HG03521 (cell line): ENCODE measurements at regions not wholly inside any gene's neighbourhood (a gene's known extent, or its start where the extent isn't known, plus 50 kb on each side); places are given as distances from the start of the nearest gene placed in this dataset.
"Not testable (repeated sequence)": the region's sequence is repeated elsewhere in the genome, so short reads cannot be mapped to it uniquely, and the experiment has no call there.

Experiments
- ATAC-seq: cut with Tn5 transposase; IDR thresholded peaks from one replicate; pipeline ENCODE4 v1.9.1; 2021; ENCODE audit warnings: mild to moderate bottlenecking, moderate library complexity; ENCODE audit not compliant: unreplicated experiment

DNA sequence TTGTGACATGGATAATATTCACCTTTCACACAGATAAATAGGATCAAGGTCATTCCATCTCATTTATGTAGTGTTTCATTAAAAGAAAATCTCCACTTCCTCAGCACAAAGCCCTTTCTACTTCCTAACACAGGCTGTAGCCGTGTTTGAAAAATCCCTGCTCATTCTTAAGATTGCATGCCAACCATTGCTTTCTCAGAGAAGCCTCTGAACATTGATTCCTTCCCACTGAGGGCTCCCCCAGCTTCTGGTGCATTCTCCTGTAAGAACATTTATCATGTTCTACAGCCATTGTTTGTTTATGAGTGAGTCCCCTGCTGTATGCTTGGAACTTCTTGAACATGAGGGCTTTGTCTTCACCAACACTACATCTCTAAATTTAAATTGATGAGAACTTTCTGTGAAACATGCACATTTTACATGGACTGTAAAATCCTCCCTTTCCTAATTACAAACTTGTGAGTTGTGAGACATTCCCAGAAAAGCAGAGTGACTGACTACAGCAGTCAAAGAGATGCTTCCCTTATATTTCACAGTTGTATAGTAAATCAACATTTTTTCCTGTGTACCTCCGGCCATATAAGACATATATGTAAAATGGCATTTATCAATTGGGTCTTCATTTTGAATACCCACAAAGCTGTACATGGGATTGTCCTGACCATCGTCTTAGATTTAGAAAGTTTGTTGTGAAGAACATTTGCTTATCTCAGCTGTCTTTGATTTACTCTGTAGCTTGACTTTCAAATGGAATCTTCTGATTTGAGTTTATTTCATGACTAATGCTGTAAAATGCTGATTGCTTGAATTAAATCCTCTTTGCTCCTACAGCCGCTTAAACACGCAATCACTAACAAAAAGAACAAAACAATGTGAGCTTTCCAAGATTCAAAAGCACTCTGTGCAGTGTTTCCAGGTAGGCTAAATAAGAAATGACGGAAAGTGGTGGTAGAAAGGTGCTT is 600.5 kb upstream of the SLIT2 start:
- no peak for ATAC-seq

DNA sequence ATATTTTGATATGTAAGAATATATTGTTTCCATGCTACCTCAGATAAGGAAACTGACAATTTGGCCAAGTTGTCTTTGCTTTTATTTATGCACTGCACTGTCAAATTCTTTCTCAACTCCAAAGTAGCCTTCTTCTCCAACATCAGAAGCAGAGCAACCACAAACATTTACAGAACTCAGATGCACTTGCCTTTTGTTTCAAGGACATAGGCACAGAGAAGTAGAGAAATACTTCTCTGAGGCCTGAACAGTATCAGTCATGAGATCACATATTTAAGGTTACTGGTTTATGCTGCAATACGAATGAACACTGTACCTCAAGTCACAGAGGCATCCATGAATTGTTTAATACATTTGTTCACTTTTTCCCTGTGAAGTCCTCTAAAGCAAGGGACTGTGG is 606.1 kb upstream of the SLIT2 start:
- no peak for ATAC-seq

DNA sequence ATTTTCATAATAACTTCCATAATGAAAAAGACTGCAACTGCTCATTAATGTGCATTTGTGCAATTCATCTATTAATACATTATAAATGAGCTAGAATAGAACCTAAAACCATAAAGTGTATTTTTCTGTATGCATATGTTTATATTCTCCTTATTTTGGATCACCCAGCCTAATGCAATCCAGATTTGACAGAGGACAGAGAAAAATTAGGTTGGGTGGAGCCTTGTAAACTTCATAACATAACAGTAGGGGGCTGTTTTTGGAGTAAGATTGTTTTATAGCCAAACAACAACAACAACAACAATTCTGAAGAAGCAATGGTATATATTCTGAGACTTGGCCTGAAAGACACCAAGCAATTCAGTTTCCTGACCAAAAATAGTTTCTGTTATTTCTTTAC is 615.3 kb upstream of the SLIT2 start:
- no peak for ATAC-seq

DNA sequence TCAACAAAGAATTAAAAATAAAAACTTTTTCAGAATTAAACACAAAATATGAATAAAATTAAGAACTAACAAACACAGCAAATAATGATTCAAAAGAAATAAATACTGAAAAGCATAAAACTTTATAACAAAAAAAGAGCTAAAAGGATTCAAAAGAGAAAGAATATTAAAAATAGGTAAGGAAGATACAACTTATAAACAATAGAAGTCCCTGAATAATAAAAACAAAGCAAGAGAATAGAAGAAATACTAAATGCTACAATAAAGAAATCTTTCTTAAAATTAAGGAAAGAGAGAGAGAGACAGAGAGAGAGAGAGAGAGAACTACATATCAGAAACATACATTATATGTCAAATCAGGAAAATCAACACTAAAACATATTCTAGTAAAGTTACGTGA is 619.9 kb upstream of the SLIT2 start:
- ATAC-seq, result no peak

DNA sequence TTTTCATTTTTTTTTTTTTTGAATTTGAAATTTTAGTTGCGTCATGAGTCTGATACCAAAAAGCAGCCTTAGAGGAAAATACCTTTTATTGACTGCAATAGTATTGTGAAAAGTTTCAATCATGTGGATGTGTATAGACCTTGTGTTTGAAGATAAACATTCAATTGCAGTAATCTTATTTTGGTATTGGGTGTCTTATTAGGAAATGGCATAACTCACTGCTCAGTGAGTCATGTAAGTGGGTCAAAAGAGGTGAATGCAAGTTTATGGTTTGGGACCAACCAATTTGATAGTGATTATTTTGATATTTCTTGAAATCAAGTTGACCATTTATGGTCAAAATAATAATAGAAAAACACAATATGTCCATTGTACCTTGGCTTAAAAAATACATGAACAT is 627.8 kb upstream of the SLIT2 start:
- ATAC-seq, result no peak

DNA sequence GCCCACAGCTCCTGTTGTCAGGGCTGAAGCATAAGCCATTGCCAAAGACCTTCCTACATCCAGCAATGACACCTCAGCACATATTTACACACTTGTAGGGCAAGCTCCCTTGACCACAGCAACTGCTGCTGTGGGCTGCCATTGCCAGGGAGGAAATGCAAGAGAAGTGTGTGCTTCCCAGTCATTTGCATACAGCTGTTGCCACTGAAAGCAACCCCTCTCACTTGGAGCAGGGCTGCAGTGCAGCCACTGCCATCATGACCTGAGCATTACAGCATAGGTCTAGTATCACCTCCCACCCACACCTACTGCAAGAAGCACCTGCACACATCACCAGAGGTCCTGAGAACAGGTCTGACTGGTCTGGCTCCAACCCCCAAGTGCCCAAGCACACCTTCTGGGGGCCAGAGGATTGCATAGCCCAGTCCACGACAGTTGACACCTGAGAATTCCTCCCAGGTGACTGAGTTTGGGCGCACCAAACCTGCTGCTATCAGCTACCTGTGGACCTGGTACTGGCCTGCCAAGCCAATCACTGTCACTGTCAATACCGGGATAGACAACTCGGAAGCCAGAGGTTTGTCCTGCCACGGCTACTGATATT is 636.5 kb upstream of the SLIT2 start:
- ATAC-seq, result no peak

DNA sequence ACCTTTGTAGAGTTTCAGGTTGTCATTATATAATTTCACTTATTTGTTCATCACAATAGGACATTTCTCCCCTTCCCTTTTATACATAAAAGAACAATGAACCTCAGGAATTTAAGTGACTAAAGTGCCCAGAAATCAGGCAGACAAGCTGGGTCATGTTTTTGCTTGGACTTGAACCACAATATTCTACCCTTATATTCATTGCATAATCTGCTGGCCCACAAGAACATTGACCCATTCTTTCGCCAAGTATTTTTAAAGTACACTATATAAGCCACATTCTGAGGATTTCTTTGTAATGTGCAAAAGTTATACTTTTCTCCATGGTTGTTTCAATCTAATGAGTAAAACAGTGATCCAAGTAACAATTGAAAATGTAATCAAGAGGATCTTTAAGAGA is 637.5 kb upstream of the SLIT2 start:
- no peak for ATAC-seq

DNA sequence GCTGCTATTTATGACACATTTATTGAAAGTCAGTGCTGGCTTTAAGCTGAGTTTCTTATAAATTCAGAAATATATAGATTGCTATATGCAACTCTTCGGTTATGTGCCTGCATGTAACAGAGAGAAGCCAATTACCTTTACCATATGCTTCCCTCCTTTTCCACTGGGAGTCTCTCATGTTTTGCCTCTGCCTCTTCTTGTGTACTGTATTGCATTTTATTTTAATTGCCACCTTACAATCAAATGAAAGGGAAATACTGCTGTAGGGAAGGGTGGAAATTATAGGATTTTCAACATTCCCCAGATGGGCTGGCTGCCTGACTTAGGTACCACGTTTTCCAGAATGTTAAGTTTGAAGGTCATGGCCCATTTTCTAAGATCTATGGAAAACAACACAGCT is 655.4 kb upstream of the SLIT2 start:
- no peak for ATAC-seq

DNA sequence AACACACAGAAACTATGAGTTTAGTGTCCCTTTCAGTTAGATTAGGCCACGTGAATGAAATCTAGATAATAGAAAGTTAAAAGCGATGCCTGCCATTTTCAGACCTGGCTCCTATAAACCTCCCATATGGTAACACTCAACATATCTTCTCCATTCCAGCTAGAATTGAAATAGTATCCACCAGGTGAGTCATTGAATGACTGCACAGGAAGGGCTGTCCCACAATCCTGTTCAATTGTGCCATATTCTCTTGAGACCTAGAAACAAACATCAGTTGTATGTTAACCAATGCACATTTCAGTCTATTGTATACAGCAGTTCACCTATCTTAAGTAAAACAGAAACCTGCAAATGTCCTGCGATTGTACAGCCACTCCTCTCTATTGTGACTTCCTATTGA is 659.3 kb upstream of the SLIT2 start:
- ATAC-seq, result no peak

DNA sequence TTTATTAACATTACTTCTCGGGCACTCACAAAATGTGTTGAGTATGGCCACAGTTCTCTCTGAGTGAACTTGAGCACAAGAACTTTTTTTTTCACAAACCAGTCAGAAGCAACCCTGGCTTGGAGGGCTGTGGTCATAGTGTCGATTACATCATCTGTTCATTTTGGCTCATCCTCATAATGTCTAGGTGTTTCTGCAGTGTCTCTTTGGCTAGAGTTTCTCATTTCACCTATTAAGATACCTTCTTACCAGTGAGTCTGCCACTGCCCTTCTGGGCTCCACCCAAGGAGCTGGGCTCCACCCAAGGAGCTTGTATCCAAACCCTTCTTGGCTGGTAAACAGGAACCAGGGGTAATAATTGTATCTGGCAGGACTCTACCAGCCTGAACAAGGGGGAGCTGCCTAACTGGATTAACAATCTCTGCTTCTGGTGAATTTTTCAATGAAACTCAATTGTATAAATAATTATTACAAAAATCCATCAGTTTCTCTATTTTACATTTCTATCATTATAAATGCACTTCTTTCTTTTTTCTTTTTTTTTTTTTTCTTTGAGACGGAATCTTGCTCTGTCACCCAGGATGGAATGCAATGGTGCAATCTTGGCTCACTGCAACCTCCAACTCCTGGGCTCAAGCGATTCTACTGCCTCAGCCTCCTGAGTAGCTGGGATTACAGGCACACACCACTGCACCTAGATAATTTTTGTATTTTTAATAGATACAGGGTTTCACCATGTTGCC is 667.7 kb upstream of the SLIT2 start:
- ATAC-seq, result no peak

DNA sequence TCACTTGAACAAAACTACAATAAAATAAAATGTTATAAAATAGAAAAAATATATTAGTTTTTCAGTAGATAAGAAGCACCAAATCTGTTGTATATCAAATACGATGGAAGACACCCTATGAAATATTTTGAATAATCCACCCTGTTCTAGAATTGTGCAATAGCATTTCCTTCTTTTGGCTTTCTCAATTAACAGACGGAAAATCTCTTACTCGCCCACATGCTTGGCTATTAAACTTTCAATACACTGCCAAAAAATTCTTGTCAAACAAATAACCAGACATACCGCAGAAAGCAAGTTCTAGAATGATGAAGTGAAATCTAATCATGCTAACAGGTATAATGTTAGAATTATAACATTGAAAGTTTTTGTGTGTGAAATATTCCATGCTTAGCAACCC is 671.6 kb upstream of the SLIT2 start:
- no peak for ATAC-seq

DNA sequence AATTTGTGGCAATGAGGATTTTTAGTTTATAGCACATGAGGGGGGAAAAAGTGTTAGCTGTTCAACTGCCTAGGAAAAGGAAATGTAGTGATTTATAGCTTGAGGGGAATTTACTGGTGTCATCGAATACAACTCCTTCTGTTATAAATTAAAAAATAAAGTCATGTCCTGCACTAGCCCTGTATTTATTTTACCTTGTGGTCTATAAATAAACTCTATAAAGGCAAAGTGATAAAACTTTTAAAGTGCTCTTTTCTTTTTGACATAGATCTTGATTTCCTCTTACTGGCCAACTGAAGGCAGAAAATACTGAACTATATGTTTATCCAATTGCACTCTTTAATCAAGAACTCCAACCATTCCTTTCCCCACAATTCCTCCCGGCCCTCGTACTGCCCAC is 672.1 kb upstream of the SLIT2 start:
- no peak for ATAC-seq

DNA sequence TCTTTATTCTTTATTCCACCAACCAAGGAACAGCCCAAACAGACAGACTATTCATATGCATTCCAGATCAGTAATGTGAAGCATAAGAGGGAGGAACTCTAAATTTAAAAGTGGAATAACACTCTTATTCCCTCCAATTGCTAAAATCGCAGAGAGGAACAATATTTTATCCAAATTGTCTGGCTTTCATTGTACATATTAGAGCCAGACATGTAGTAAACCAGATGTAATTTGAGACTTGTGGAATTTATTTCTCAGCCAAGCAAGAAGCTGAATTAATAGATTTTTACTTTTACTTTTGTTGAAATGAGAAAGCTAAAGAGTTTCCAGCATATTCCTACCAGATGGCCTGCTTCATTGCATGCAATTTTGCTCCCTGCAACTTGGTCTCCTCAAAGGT is 674.6 kb upstream of the SLIT2 start:
- ATAC-seq, result no peak

DNA sequence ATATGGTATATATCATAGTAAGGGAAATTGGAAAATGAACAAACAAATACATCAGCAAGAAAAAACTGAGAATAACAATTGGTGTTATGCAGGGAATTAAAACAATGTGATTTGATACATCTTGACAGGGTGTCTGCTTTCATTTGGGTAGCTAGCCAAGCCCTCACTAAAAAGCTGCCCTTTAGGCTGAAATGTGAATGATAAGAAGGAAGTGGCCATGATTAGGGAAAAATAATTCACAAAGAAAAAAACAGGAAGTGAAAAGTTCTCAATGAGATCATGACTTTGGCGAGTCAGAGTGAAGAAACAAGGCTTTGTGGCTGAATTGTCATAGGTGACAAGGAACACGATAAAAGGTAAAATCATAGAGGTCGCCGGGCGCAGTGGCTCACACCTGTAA is 675.8 kb upstream of the SLIT2 start:
- no peak for ATAC-seq

DNA sequence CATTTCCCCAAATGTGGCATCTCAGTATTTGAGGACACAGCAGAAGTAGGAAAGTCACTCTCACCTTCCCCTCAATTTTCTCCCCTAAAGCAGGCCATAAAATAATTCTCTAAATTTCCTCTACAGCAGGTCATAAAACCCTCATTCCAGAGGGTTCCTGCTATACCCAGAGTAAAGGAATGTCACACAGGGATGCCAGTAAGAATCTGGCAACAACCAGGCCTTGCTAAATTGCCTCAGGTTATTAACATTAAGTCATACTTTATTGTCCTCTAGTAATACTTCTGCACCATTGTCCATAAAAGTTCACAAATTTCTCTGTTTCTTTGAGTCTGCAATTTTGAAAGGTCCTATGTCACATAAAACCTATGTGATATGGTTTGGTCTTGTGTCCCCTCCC is 685.7 kb upstream of the SLIT2 start:
- no peak for ATAC-seq

DNA sequence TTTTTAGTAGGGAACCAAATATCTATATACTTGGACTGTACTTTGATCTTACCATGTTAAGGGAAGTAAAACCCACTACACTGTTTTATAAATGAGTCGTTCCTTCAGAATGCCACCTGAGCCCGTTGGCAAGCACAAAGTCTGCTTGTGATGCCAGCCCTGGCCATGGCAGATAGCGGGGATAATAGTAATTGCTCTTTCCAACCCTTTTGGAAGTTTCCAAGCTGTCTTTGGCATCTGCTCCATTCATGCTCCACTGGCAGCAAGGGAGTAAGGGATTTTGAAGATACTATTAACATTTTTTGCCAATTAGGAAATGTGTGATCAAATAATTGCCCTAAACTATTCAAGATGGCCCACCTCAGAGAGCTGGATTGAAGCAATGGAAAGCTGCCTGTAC is 689.2 kb upstream of the SLIT2 start:
- ATAC-seq, result no peak

DNA sequence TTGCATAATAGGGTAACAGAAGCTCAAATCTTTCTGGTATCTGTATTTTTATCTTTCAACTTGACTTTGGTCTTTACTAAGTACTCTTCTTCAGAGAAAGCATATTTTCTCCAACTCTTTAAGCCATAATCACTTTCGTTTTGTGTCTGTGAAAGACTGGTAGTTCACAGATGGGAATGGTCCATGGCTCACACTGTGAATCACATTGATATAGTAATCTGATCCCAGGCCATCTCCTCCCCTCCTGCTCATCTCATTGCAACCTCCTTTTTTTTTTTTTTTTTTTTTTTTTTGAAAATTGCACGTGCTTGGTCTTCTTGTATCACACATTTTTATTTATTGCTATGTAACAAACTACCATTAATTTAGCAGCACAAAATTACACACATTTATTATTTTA is 694.5 kb upstream of the SLIT2 start:
- no peak for ATAC-seq

DNA sequence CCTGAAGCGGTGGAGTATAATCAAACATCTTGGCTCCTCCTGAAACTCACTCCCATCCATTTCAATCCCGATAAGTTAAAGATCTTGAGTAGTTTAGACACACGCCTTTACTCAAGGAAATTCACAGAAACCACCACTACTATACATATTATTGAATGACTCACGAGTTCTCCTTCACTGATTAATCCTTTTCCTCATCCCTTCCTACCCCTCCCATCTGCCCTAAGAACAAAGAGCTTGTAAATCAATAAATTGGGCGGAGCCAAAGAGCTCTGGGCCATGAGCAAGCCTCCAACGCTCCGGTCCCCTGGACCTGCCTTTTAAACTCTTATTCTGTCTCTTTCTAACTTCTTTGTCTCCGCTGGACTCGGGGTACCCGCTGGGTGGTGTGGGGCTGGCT is 695.4 kb upstream of the SLIT2 start:
- not testable (repeated sequence) for ATAC-seq

DNA sequence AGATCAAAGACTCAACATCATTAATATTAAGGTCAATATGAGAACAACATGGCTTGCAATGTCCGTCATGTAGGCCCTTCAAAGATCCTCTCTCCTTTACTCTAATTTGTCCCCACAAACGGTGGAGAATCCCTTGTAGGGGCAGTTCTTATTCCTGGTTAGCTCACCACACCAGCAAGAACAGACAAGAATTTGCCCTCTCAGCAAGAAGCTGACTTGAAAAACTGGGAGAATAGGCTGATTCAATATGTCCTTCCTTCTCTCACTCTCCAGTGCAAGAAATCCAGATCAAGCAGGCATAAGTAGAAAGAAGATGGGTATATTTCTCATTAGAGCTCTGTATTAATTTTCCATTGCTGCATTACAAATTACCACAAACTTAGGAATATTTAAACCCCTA is 704.2 kb upstream of the SLIT2 start:
- no peak for ATAC-seq

DNA sequence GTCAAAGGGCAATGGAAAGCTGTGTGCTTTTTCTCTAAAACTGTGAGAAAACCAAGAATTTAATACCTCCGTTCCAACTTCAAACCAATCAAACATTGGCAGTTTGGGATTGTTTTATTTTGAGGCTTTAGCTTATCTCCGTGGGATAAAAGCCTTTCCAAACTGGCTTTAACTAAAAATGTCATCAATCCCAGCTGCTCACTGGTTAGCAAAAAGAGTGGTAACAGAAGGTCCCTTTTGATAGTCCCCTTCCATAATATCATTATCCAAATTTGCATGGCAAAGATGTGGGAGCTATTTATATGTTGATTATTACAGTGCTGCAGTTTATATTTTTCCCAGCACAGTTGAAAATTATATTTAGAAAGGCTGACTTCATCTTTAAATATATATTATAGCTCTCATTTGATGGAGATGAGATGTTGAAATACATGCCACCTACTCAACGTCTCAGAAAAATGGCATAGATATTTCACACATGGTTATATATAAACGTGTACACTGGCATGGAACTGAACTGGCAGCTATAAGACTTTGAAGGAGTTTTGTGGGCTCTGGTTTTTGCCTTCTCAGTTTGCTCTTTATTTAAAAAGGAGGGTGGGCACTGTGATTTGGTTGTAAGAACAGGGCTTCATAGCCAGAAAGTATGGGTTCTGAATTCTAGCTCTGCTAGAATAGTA is 707.1 kb upstream of the SLIT2 start:
- ATAC-seq, result no peak

DNA sequence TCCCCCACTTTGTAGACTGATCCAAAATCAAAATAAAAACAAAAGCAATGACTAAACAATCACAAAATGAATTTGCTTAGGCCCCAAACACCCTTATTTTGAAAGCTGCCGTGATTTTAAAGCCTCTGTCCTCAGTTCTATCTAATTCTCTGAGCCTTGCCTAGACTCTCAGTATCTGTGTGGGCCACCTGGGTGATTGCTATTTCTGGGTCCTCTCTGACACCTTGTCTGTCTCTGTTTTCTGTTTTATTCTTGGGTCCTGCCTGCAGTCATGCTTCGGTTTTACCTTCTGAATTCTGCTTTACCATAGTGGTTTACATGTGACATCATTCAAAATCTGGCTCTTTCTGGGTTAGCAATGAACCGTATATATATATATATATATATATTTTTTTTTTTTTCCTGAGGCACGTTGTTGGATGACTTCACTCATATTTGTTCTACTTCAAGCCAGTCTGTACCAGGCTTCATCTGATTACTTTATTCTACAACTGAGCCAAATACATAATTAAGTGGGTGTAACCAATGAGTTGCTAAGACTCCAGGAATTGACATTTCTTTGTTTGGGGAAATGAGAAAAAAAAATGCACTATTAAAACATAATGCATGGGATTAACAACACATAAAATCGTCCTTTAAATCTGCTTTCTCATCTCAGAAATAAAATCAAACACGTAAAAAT is 710.7 kb upstream of the SLIT2 start:
- ATAC-seq, result no peak
